ENCODE measurements at regions not wholly inside any gene's neighbourhood (a gene's known extent, or its start where the extent isn't known, plus 50 kb on each side); places are given as distances from the start of the nearest gene placed in this dataset.

DNA sequence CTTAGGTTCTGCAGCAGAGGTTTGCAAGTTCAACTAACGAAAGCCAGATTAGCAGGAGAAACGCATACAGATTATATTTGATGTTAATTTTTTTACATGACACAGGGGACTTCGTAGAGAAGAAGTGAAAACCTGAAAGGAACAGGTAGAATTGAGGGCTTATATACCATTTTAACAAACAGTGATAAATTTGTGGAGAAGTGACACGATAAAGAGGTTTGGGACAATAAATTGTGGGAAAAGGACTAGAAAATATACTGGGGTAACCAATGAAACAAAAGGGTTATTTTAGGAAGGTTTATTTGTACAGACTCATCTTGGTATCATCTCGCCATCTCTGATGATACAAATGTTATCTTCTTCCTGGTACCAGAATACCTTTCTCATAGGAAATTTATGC is 452.9 kb downstream of the SETD4 start:
- peaks cover 0 to 6% (median 0%) of the 10 kb centered on the region in 7 donors for H3K9me3 Mint-ChIP-seq
- H3K27ac Mint-ChIP-seq = no peak overlapping the region
- no peaks in the 10 kb centered on the region for H3K36me3 Mint-ChIP-seq
- WGBS (ENCODE audit: insufficient coverage) = no CpG with 5 or more reads among the region's 5 CpGs
- H3K79me2 ChIP-seq (ENCODE audit: insufficient read depth, low read length) = no peaks in the 10 kb centered on the region
- H3K4me2 ChIP-seq (replicated peaks; ENCODE audit: extremely low read depth, low read length, poor library complexity, severe bottlenecking) = no peak overlapping the region
- no peaks in the 10 kb centered on the region for H4K20me1 ChIP-seq (ENCODE audit: insufficient read depth, low read length)
- peaks cover 6% of the 10 kb centered on the region for H3K4me1 Mint-ChIP-seq
- H3K9ac ChIP-seq (ENCODE audit: insufficient read depth, low read length, poor library complexity, severe bottlenecking) = no peak overlapping the region
- peaks cover 0 to 4% (median 4%) of the 10 kb centered on the region in 3 donors for H3K27me3 Mint-ChIP-seq (ENCODE audit: low read depth in 3 of 3)
- H3K9me3 ChIP-seq (replicated peaks in 1 of 2; ENCODE audit: control insufficient read depth in 1 of 2, insufficient read depth in 1 of 2, low read length in 2 of 2) = no peaks in the 10 kb centered on the region
- TF ChIP-seq, protein P1, sequence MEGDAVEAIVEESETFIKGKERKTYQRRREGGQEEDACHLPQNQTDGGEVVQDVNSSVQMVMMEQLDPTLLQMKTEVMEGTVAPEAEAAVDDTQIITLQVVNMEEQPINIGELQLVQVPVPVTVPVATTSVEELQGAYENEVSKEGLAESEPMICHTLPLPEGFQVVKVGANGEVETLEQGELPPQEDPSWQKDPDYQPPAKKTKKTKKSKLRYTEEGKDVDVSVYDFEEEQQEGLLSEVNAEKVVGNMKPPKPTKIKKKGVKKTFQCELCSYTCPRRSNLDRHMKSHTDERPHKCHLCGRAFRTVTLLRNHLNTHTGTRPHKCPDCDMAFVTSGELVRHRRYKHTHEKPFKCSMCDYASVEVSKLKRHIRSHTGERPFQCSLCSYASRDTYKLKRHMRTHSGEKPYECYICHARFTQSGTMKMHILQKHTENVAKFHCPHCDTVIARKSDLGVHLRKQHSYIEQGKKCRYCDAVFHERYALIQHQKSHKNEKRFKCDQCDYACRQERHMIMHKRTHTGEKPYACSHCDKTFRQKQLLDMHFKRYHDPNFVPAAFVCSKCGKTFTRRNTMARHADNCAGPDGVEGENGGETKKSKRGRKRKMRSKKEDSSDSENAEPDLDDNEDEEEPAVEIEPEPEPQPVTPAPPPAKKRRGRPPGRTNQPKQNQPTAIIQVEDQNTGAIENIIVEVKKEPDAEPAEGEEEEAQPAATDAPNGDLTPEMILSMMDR (IDR thresholded peaks at IDR 0.05) = no peak
- no peak overlapping the region for H3K4me3 Mint-ChIP-seq
- H2AFZ ChIP-seq (ENCODE audit: insufficient read depth, low read depth, low read length, poor library complexity, severe bottlenecking) = no peak overlapping the region
- no peak overlapping the region for H3K27ac ChIP-seq (ENCODE audit: low read depth in 1 of 2, low read length in 2 of 2)
- peaks cover 0 to 5% of the 10 kb centered on the region in 2 donors for H3K4me1 ChIP-seq (ENCODE audit: control insufficient read depth in 1 of 2, insufficient read depth in 2 of 2, low read length in 2 of 2)
- DNase-seq = no peak
- intact Hi-C loops (cut with micrococcal nuclease) = no loop called here
- no peak overlapping the region for H3K4me3 ChIP-seq (replicated peaks in 1 of 3; ENCODE audit: low read depth in 2 of 3, low read length in 3 of 3)
- H3K27me3 ChIP-seq (ENCODE audit: control insufficient read depth in 2 of 2, insufficient read depth in 2 of 2, low read length in 2 of 2) = no peaks in the 10 kb centered on the region
- no peaks in the 10 kb centered on the region for H3K36me3 ChIP-seq (replicated peaks in 1 of 2; ENCODE audit: control insufficient read depth in 1 of 2, insufficient read depth in 2 of 2, low read length in 2 of 2)

DNA sequence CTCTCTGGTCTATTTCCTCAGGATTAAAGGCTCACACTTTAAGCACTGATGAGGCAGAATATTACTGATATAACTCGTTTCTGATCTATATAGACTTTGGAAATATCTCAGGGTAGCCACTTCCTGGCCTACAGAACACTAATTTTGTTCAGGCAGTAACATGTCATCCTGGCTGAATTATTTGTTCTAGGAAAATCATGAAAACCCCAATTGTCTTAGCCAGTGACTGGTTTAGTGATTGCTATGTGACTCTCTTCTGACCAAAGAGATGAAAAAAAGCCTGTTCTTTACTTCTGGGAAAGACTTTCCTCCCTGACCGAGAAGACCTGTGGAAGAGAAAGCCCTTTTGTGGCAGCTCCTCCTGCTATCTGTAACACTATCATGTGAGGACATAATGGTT is 453.7 kb downstream of the SETD4 start:
- Histone ChIP-seq H3K27me3 (ENCODE audit: control insufficient read depth in 2 of 2, insufficient read depth in 2 of 2, low read length in 2 of 2) (no peaks in the 10 kb centered on the region), H3K36me3 (replicated peaks in 1 of 2; ENCODE audit: control insufficient read depth in 1 of 2, insufficient read depth in 2 of 2, low read length in 2 of 2) (no peaks in the 10 kb centered on the region), H3K27ac (ENCODE audit: low read depth in 1 of 2, low read length in 2 of 2) (no peak overlapping the region), H3K4me3 (replicated peaks in 1 of 3; ENCODE audit: low read depth in 2 of 3, low read length in 3 of 3) (no peak overlapping the region), H3K79me2 (ENCODE audit: insufficient read depth, low read length) (no peaks in the 10 kb centered on the region), H3K4me1 (ENCODE audit: control insufficient read depth in 1 of 2, insufficient read depth in 2 of 2, low read length in 2 of 2) (peaks cover 0 to 5% of the 10 kb centered on the region in 2 donors), H3K4me2 (replicated peaks; ENCODE audit: extremely low read depth, low read length, poor library complexity, severe bottlenecking) (no peak overlapping the region), H3K9ac (ENCODE audit: insufficient read depth, low read length, poor library complexity, severe bottlenecking) (no peak overlapping the region), H4K20me1 (ENCODE audit: insufficient read depth, low read length) (no peaks in the 10 kb centered on the region), H3K9me3 (replicated peaks in 1 of 2; ENCODE audit: control insufficient read depth in 1 of 2, insufficient read depth in 1 of 2, low read length in 2 of 2) (no peaks in the 10 kb centered on the region), H2AFZ (ENCODE audit: insufficient read depth, low read depth, low read length, poor library complexity, severe bottlenecking) (no peak overlapping the region)
- no CpG with 5 or more reads among the region's 2 CpGs for WGBS (ENCODE audit: insufficient coverage)
- H3K27ac Mint-ChIP-seq = no peak overlapping the region
- TF ChIP-seq, protein P1 (IDR thresholded peaks at IDR 0.05) = no peak
- peaks cover 0 to 6% (median 0%) of the 10 kb centered on the region in 7 donors for H3K9me3 Mint-ChIP-seq
- intact Hi-C loops (cut with micrococcal nuclease) = no loop called here
- peaks cover 6% of the 10 kb centered on the region for H3K4me1 Mint-ChIP-seq
- H3K36me3 Mint-ChIP-seq = no peaks in the 10 kb centered on the region
- H3K4me3 Mint-ChIP-seq = no peak overlapping the region
- peaks cover 0 to 6% (median 4%) of the 10 kb centered on the region in 3 donors for H3K27me3 Mint-ChIP-seq (ENCODE audit: low read depth in 3 of 3)
- no peak for DNase-seq

Data from CD14-positive monocyte (primary cell).